ENCODE measurements at regions not wholly inside any gene's neighbourhood (a gene's known extent, or its start where the extent isn't known, plus 50 kb on each side); places are given as distances from the start of the nearest gene placed in this dataset.

GRCh38 chr1:187951817-187952216, 1123.1 kb downstream of the PLA2G4A start:
- H3K27me3 ChIP-seq = no peaks in the 10 kb centered on the region
- no peak overlapping the region for H3K27ac ChIP-seq
- TF ChIP-seq CTCF (IDR thresholded peaks at IDR 0.05) (no peak), POLR2A (IDR thresholded peaks at IDR 0.05) (no peak)
- H3K4me3 ChIP-seq (replicated peaks in 1 of 3) = no peak overlapping the region
- no peak for DNase-seq
- intact Hi-C loops (cut with DNase I) = no loop called here
- no peaks in the 10 kb centered on the region for H3K9me3 ChIP-seq
- H3K36me3 ChIP-seq = no peaks in the 10 kb centered on the region
- no peaks in the 10 kb centered on the region for H3K4me1 ChIP-seq

GRCh38 chr1:187952446-187952845, 1123.7 kb downstream of the PLA2G4A start:
- Histone ChIP-seq H3K36me3 (no peaks in the 10 kb centered on the region), H3K9me3 (no peaks in the 10 kb centered on the region), H3K27me3 (no peaks in the 10 kb centered on the region), H3K27ac (no peak overlapping the region), H3K4me3 (replicated peaks in 1 of 3) (no peak overlapping the region), H3K4me1 (no peaks in the 10 kb centered on the region)
- 83 to 90% methylated on average over 2 of the region's 2 CpGs for WGBS, 2 donors
- no peak for DNase-seq
- intact Hi-C loops (cut with DNase I) = no loop called here
- TF ChIP-seq POLR2A (IDR thresholded peaks at IDR 0.05) = no peak
- TF ChIP-seq CTCF (IDR thresholded peaks at IDR 0.05) = no peak

DNA sequence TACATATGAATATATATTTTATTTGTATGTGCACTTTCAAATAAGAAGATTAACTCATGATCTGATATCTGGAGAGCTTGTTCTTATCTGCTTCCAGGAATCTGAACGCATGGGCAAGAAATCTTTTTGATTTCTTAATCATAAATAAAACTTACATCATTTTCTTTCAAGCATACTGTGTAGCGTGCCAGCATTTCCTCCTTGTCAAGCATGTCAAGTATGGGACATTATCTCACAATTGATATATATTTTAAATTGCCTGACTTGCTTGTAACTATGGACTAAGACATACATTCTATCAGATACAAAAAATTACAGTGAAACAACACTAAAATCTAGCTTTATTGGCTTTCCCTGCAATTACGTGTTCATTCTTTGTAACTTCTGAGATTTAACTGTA, 1128.2 kb downstream of the PLA2G4A start:
- Histone ChIP-seq H3K36me3 (no peaks in the 10 kb centered on the region), H3K27me3 (no peaks in the 10 kb centered on the region), H3K27ac (no peak overlapping the region), H3K4me3 (replicated peaks in 1 of 3) (no peak overlapping the region), H3K4me1 (no peaks in the 10 kb centered on the region), H3K9me3 (no peaks in the 10 kb centered on the region)
- intact Hi-C loops (cut with DNase I) = no loop called here
- DNase-seq = no peak
- whole genome bisulfite sequencing, 2 donors = 84 to 85% methylated on average over 3 of the region's 3 CpGs
- no peak for TF ChIP-seq POLR2A (IDR thresholded peaks at IDR 0.05)
- TF ChIP-seq CTCF (IDR thresholded peaks at IDR 0.05) = no peak

DNA sequence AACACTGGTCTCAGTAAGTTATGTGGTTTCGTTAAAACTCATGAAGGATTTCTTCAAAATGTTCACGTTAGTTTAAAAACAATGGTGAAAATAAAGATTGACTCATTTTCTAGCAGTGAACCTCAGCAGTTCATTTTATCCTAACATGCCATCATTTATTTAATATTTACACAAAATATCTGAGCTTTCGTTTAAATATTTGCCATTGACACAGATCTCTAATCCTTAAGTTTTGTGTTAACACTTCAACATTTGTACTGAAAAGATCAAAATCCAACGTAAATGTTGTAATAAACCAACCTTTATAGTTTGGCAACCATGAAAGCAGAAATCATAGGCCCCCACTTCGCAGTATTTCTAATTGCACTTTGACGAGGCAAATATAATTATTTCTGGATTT, 1129.5 kb downstream of the PLA2G4A start:
- H3K27ac ChIP-seq = no peak overlapping the region
- no peak for TF ChIP-seq POLR2A (IDR thresholded peaks at IDR 0.05)
- no peaks in the 10 kb centered on the region for H3K27me3 ChIP-seq
- H3K36me3 ChIP-seq = no peaks in the 10 kb centered on the region
- no peaks in the 10 kb centered on the region for H3K9me3 ChIP-seq
- no peak for DNase-seq
- intact Hi-C loops (cut with DNase I) = no loop called here
- no peaks in the 10 kb centered on the region for H3K4me1 ChIP-seq
- no peak overlapping the region for H3K4me3 ChIP-seq (replicated peaks in 1 of 3)
- 88 to 90% methylated on average over 6 of the region's 6 CpGs for WGBS, 2 donors

GRCh38 chr1:187959062-187959461, 1130.3 kb downstream of the PLA2G4A start:
- Histone ChIP-seq H3K9me3 (no peaks in the 10 kb centered on the region), H3K27me3 (no peaks in the 10 kb centered on the region), H3K27ac (no peak overlapping the region), H3K4me3 (replicated peaks in 1 of 3) (no peak overlapping the region), H3K36me3 (no peaks in the 10 kb centered on the region), H3K4me1 (no peaks in the 10 kb centered on the region)
- no peak for DNase-seq
- TF ChIP-seq POLR2A (IDR thresholded peaks at IDR 0.05) = no peak
- TF ChIP-seq CTCF (IDR thresholded peaks at IDR 0.05) = no peak
- intact Hi-C loops (cut with DNase I) = no loop called here
- WGBS, 2 donors = 89 to 94% methylated on average over 3 of the region's 3 CpGs

GRCh38 chr1:187960125-187960638, 1131.4 kb downstream of the PLA2G4A start:
- Histone ChIP-seq H3K4me3 (replicated peaks in 1 of 3) (no peak overlapping the region), H3K36me3 (no peaks in the 10 kb centered on the region), H3K9me3 (no peaks in the 10 kb centered on the region), H3K4me1 (no peaks in the 10 kb centered on the region), H3K27ac (no peak overlapping the region), H3K27me3 (no peaks in the 10 kb centered on the region)
- intact Hi-C loops (cut with DNase I) = no loop called here
- 91 to 92% methylated on average over 3 of the region's 3 CpGs for WGBS, 2 donors
- DNase-seq = no peak
- TF ChIP-seq POLR2A (IDR thresholded peaks at IDR 0.05) (no peak), CTCF (IDR thresholded peaks at IDR 0.05) (no peak)
